ENCODE measurements at regions not wholly inside any gene's neighbourhood (a gene's known extent, or its start where the extent isn't known, plus 50 kb on each side); places are given as distances from the start of the nearest gene placed in this dataset.

- no peak for TF ChIP-seq EZH2phosphoT487 (IDR thresholded peaks at IDR 0.05; ENCODE audit: unreplicated experiment)
- TF ChIP-seq CREB1 (CRISPR knock-in tag; IDR thresholded peaks at IDR 0.05; ENCODE audit: low read depth), result no peak
- TF ChIP-seq POLR2AphosphoS5 (IDR thresholded peaks at IDR 0.05; ENCODE audit: low read depth), result no peak
- TF ChIP-seq JUNB (IDR thresholded peaks at IDR 0.05; ENCODE audit: unreplicated experiment), result no peak
Observed at GRCh38 chr17:14015271-14015670, 54.0 kb upstream of the COX10 start (continued).

GRCh38 chr17:14016858-14017257 is 52.4 kb upstream of the COX10 start:
- H3K36me3 ChIP-seq (ENCODE audit: insufficient read depth), result no peaks in the 10 kb centered on the region
- H3K9me2 ChIP-seq (ENCODE audit: insufficient read depth), result no peaks in the 10 kb centered on the region
- peaks cover under 1% of the 10 kb centered on the region; the same call in 1 of the 2 replicates for H3K4me1 ChIP-seq (ENCODE audit: insufficient read depth)
- Mint-ChIP-seq H3K4me3 (no peak overlapping the region), H3K27ac (no peak overlapping the region), H3K27me3 (ENCODE audit: insufficient read depth, low read depth, poor library complexity) (no peaks in the 10 kb centered on the region), H3K9me3 (no peaks in the 10 kb centered on the region; the same call in 2 of the 3 replicates), H3K36me3 (ENCODE audit: low read depth) (no peaks in the 10 kb centered on the region), H3K4me1 (peaks cover 3% of the 10 kb centered on the region)
- TF ChIP-seq CTCF (conservative IDR thresholded peaks at IDR 0.05; ENCODE audit: low read depth in 2 of 2) (no peak), ZNF114 (CRISPR knock-in tag; IDR thresholded peaks at IDR 0.05) (no peak), EZH2 (IDR thresholded peaks at IDR 0.05; ENCODE audit: low read depth, unreplicated experiment) (no peak), ZNF462 (CRISPR knock-in tag; IDR thresholded peaks at IDR 0.05) (no peak), ETS1 (IDR thresholded peaks at IDR 0.05) (no peak), NANOG (IDR thresholded peaks at IDR 0.05; ENCODE audit: borderline replicate concordance) (no peak), STAT1 (IDR thresholded peaks at IDR 0.05; ENCODE audit: unreplicated experiment) (no peak), REST (IDR thresholded peaks at IDR 0.05; ENCODE audit: unreplicated experiment) (no peak), POLR2AphosphoS5 (IDR thresholded peaks at IDR 0.05; ENCODE audit: low read depth) (no peak), EZH2phosphoT487 (IDR thresholded peaks at IDR 0.05; ENCODE audit: unreplicated experiment) (no peak), JUNB (IDR thresholded peaks at IDR 0.05; ENCODE audit: unreplicated experiment) (no peak), ZNF331 (CRISPR knock-in tag; IDR thresholded peaks at IDR 0.05; ENCODE audit: low read depth) (no peak), CREB1 (CRISPR knock-in tag; IDR thresholded peaks at IDR 0.05; ENCODE audit: low read depth) (no peak)
- no peak overlapping the region for H2AFZ ChIP-seq
- DNase-seq (ENCODE audit: low spot score) (no peak), ATAC-seq (no peak)
- H3K27ac ChIP-seq (ENCODE audit: low read depth), result no peak overlapping the region
- no peaks in the 10 kb centered on the region for H4K20me1 ChIP-seq (replicated peaks; ENCODE audit: insufficient read depth)
- H3K27me3 ChIP-seq (ENCODE audit: insufficient read depth), result no peaks in the 10 kb centered on the region
- H3K79me2 ChIP-seq (replicated peaks; ENCODE audit: insufficient read depth), result no peaks in the 10 kb centered on the region
- H3F3A ChIP-seq (replicated peaks; ENCODE audit: low read depth), result no peaks in the 10 kb centered on the region
- H3K4me2 ChIP-seq, result no peak overlapping the region
- no peak overlapping the region for H3K4me3 ChIP-seq

Data from GM23338 (cell line).